NCI-H187 (cell line): ENCODE measurements at regions not wholly inside any gene's neighbourhood (a gene's known extent, or its start where the extent isn't known, plus 50 kb on each side); places are given as distances from the start of the nearest gene placed in this dataset.
"Not testable (repeated sequence)": the region's sequence is repeated elsewhere in the genome, so short reads cannot be mapped to it uniquely, and the experiment has no call there.

Experiments
- DNase-seq, 2 experiments: peaks; one replicate each; lab custom pipeline; 2025; lab: John Stamatoyannopoulos, UW

- DNase-seq: not testable (repeated sequence)
Observed at GRCh38 chr3:10109-10996, 186.2 kb upstream of the CHL1 start.

DNA sequence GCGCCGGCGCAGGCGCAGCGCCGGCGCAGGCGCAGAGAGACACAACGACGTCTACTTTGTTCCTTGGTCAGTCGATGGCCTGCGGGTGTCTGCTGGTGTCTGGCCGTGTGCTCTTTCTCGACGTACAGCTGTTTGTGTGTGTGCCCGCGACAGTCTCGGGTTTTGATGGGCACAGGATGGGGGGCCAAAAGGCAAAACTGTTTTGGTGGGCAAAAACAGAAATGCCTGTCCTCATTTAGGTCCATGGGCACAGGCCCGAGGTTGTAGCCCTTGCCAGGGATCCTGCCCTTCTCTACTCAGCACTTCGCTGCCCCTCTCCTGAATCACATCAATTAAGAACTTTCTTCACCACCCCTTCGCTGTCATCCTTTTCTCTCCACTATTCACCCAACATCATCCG, 184.8 kb upstream of the CHL1 start:
- no peak for DNase-seq

DNA sequence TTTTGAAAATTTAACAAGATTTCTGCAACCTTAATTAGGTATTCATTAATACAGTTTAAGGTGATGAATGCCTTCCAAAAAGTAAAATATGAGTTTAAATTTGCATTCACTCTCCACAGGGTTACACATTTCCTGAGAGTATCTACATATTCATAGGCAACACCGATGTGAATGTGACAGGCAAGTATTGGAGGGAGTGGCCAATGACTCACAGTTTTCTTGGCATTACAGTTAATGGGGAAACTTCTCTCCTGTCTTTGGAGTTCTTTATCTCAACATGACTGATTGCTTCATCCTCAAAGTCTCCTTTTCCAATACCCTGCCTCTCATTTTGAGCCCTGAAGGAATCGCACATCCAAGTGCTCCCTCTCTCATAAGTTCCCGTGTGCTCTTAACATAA, 181.9 kb upstream of the CHL1 start:
- no peak for DNase-seq

DNA sequence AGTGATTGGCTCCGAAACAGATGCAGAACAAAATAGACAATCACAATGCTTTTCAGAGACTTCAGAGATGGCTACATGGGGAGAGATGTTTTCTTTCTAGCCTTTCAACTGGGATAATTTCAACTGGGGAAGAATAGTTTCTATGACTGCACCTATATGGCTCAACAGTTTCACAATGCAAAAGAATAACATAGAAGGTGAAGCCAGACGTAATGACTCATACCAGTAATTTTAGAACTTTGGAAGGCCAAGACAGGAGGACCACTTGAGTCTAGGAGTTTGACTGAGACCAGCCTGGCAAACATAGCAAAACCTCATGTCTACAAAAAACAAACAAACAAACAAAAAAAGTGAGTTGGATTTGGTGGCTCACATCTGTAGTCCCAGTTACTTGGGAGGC, 180.2 kb upstream of the CHL1 start:
- no peak for DNase-seq

DNA sequence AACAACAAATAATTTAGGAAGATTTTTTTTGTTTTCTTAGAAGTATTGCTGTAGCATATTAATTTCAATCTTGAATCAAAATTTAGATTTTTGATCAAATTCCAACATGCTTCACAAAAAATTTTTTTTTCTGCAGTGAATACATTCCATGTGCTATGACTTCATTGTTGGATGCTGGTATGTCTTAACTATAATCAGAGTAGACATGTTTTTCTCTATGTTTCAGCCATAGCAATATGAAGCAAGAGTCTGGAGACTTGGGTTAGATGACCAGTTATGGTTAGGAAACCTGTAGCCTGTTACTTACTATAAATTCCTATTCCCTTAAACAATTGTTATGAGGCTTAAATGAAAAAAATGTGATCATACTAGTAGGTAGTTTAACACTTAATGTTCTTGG, 176.1 kb upstream of the CHL1 start:
- no peak for DNase-seq

- no peak for DNase-seq
Observed at GRCh38 chr3:24006-24405, 172.6 kb upstream of the CHL1 start.

DNA sequence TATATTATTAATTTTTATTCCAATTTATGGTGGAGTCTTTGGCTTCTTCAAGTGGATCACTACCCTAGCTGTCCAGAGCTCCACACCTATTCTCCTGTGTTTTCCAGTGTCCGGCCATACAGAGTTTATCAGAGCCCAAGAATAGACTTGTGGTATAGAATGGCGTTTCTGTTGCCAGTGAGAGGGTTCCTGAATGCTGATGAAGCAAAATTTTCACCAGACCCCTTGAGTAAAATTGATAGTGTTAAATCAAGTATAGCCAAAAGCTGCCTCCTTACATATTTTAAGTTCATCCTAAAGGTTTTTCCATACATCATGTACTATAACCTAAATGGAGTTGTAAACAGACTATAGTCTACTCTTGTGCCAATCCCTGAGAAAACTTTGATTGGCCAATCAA, 171.5 kb upstream of the CHL1 start:
- no peak for DNase-seq

DNA sequence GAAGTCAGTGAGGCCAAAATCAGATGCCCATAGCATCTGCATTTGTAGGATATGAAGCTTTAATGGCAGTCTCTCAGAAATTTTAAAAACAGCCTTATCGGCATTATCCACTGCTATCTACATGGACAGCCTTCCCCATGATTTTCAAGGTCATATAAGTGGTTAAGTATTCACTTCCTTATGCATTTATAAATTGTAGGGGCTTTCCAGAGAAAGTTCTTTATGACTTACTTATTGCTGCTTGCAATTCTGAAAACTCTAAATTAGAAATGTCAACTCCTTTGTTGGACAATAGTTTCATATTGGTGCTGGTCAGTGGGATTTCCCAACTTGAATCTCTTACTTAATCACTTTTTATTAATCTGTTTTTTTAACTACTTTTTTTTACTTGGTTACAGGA, 160.6 kb upstream of the CHL1 start:
- DNase-seq: not testable (repeated sequence)

DNA sequence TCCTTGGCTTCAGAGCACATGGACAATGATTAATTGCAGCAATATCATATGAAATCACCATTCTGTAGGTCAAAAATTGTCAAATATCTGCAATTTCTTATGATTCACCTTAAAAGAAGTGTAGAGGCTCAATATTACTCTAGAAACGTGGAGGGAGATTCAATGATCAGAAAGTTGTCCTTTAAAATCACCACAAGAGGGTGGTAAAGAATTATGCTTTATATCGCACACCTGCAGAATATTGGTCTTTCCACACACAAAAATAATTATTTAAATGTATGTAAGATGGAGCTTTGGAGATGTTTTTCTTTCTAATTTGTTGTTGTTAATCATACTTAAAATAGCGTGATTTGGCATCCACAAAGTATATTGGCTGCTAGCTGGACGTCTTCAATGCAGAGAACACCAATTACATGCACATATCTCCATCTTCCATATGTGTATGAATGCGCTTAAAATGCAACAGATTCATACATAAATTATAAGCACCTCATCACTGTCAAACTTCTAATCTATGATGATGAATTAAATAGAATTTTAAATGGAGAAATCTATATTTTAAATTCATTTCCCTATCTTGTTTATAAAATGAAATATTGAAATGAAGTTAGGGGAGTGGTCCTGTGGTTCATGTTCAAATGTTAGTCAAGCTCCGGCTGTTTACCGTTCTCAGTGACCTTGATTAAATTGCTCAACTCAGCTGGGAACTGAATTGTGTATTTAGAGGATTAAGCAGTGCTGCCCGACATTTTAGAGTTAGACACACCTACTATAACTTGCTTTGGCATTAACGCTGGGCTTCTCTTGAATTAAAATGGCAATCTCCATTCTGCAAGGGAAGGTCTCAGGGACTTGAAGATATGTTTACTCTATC, 153.5 kb upstream of the CHL1 start:
- DNase-seq: peak; percentile 2 to 5

DNA sequence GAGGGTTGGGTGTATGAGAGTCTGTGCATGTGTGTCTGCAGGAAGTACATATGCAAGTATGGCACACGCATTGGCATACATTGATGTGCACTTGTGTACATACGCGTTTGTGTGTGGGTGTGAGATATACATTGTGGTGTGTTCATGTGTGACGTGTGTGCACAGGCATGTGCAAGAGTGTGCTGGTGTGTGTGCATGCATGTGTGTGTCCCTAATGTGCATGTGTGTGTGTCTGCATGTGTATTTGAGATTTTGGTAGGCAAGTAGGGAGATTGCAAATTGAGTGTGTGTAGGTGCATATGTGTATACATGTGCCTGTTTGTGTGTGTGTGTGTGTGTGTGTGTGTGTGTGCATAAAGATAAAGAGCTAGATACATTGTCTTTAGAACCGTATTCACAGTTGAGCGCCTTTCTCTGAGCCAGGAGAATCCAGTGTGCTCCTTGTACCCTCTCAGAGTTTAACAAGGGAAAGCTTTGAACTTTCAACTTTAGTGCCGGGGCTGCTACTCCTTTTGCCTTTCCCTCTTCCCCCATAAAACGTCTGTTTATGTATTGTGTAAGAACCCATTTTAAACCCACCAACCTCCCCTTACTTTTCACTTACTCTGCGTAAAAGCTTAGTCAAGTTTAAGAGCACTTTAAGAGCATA, 152.4 kb upstream of the CHL1 start:
- no peak for DNase-seq

DNA sequence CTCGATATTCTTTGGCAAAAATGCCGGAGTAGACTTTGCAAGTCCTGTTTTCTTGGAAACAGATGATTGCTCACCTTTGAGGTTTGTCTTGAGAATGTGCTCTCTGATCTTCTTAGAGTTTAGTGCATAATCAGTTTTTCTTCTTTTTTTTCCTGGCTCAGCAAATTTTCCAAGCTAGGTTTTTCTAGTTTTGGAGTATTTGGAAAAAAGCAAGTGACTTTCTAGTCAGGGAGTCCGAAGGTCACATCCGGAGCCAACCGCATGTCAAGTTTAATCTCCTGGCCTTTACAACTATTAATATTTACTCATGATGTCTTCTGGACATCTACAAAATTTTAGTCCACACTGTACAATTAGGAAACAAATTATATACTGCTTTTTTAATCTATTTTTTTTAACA, 151.6 kb upstream of the CHL1 start:
- not testable (repeated sequence) for DNase-seq

- no peak for DNase-seq
Observed at GRCh38 chr3:46576-46975, 150.0 kb upstream of the CHL1 start.

DNA sequence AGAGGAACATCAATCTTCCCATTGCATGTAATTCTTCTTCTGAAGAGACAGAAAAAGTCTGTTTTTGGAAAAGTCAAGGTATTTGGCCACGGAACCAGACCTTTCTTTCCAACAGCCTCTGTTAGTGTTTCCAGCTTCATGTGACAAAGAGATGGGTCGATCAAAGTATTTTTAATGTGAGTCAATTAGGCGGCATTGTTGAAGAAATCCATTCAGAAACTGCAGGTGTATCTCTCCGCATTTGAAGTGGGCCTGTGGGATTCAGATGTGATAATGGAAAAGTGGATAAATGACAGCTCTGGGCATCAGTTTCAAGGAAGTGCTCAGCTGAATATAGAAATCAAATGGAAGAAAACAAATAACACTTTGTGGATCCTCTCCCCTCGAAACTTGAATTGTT, 143.1 kb upstream of the CHL1 start:
- peak; percentile 19 to 65 for DNase-seq

- peak in 1 of 2 experiments; percentile 4 for DNase-seq
Observed at GRCh38 chr3:54240-54639, 142.3 kb upstream of the CHL1 start.

DNA sequence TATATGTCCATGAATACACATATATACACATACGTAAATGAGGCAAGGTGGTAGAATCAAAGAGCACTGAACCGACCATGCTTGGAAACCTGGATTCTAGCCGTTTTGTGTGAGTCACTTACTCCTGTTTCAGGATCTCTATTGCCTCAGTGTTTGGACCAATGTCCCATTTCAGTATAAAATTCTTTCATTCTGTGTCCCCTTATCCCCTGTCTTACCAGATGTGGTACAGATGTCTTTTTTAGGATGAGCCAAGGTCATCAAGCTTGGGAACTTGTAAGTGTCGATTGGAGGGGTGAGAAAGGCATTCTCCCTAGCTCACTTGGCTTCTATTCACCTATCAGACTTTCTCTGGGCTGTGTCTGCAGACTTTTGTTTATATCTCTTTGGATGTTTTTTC, 139.9 kb upstream of the CHL1 start:
- DNase-seq: no peak

GRCh38 chr3:59854-60253, 136.7 kb upstream of the CHL1 start:
- DNase-seq: no peak

DNA sequence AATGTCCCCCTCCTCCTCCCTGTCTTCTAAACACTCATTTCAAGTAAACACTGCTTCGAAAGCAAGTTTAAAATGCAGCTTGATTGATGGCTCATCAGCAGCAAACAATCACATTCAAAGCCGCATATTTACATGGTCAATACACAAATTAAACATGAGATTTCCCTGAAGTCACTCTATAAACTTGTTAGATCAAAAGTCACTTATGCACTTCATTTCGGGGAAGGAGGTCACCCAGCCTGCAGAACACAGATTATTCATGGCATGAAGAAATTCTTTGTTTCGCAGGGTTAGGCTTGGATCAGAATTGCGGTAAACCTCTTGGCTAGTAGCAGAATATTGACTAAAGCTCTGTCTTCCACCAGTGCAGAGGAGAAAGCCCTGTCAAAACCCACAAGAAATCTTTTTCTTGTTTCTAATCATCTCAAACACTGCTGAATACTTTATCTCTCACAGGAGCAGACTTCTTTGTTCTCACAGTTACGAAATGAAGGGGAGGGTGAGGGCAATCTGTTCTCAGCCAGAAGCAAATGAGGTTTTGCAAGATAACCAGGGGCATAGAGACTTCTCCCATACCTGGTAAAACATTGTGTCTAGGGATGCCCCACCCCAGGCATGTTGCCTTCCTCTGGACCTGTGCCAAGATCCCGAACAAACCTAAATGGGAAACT, 133.3 kb upstream of the CHL1 start:
- no peak for DNase-seq

DNA sequence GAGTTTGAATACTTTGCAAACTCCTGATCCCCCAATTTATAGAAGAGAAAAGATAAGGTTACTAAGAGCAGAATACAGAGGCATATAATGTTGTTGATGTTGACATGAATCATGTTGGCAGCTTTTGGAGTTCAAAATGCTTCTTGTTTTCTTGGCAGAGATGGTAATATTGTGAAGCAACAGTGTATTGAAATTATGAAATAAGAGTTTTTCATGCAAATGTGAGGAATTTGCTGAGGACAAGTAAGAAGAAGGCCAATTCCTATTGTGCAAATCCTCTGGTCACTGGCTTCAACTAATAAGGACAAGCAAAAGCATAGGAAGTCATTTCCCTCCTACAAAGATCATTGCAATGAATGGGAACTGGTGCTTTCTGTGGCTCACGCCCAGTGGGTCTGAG, 126.9 kb upstream of the CHL1 start:
- DNase-seq: no peak

- DNase-seq: no peak
Observed at GRCh38 chr3:72776-73175, 123.8 kb upstream of the CHL1 start.

DNA sequence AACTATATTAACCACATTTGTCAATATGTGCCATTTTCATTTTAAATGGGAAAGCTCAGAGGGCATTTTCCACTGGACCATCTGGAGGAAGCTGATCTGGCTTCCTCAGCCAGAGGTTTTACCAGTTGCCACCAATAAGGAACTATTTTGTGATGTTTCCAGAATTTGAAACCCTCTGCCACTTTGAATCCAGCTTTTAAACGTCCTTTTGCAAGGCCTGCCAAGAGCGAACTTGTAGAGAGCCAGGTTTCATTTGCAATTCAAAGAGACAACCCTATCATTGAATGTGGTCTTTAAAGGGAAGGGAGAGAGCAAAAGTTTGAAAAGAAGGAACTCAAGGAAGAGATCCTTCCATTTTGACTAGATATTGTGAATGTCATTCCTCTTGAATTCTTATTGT, 123.3 kb upstream of the CHL1 start:
- DNase-seq: no peak

DNA sequence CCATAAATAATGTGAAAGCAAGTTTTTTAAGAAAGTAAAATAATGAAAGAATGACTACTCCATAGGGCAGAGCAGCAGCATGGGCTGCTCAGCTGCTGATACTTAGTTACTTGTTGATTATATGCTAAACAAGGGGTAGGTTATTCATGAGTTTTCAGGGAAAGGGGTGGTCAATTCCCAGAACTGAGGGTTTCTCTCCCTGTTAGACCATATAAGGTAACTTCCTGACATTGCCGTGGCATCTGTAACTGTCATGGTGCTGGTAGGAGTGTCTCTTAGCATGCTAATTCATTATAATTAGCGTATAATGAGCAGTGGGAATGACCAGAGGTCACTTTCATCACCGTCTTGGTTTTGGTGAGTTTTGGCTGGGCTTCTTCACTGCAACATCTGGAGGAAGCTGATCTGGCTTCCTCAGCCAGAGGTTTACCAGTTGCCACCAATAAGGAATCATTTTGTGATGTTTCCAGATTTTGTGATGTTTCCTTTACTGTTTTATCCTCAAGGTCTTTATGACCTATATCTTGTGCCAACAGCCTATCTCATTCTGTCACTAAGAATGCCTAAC, 121.8 kb upstream of the CHL1 start:
- DNase-seq: no peak

DNA sequence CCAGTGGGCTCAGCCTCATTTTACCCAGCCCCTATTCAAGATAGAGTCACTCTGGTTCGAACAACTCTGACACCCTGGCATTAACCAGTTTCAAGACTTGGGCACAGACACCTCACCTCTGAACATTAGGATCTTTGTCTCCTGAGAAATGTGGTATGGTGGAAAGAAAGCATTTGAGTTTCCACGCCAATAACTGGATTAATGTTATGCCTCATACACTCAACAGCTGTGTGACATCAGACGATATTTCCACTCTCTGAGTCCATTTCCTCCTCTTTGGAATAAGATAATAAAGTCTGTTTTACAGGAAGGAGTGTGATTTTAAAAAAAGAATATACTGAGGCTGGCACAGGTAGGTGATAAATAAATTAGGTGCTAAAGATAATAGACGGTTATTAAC, 121.3 kb upstream of the CHL1 start:
- DNase-seq: no peak
